IgD-negative memory B cell (primary cell): ENCODE measurements at regions not wholly inside any gene's neighbourhood (a gene's known extent, or its start where the extent isn't known, plus 50 kb on each side); places are given as distances from the start of the nearest gene placed in this dataset.

Experiments used
- H3K27ac Mint-ChIP-seq, 3 donors: one replicate each; pipeline ENCODE4 v1.8.0; 2020 to 2022; ENCODE audit warnings: mild to moderate bottlenecking in 3 of 3, mixed read lengths in 3 of 3, moderate library complexity in 1 of 3
- H3K27me3 Mint-ChIP-seq: one replicate; pipeline ENCODE4 v1.8.0; 2021; ENCODE audit warnings: mixed read lengths
- H3K36me3 Mint-ChIP-seq: one replicate; pipeline ENCODE4 v1.8.0; 2020; ENCODE audit warnings: mild to moderate bottlenecking, mixed read lengths
- H3K4me1 Mint-ChIP-seq, 3 donors: one replicate each; pipeline ENCODE4 v1.8.0; 2020 to 2022; ENCODE audit warnings: mixed read lengths in 3 of 3, mild to moderate bottlenecking in 1 of 3
- H3K4me3 Mint-ChIP-seq, 4 donors: one replicate each; pipeline ENCODE4 v1.8.0; 2020 to 2022; ENCODE audit warnings: mild to moderate bottlenecking in 4 of 4, mixed read lengths in 4 of 4, moderate library complexity in 3 of 4
- H3K9me3 Mint-ChIP-seq, 3 donors: one replicate each; pipeline ENCODE4 v1.8.0; 2020 to 2021; ENCODE audit warnings: mixed read lengths in 3 of 3, mild to moderate bottlenecking in 1 of 3

- Mint-ChIP-seq H3K27ac (no peak overlapping the region), H3K4me1 (no peaks in the 10 kb centered on the region), H3K27me3 (peaks cover 2% of the 10 kb centered on the region)
These were observed 203.7 kb upstream of the TUT7 start for GRCh38 chr9:86557918-86558317.

DNA sequence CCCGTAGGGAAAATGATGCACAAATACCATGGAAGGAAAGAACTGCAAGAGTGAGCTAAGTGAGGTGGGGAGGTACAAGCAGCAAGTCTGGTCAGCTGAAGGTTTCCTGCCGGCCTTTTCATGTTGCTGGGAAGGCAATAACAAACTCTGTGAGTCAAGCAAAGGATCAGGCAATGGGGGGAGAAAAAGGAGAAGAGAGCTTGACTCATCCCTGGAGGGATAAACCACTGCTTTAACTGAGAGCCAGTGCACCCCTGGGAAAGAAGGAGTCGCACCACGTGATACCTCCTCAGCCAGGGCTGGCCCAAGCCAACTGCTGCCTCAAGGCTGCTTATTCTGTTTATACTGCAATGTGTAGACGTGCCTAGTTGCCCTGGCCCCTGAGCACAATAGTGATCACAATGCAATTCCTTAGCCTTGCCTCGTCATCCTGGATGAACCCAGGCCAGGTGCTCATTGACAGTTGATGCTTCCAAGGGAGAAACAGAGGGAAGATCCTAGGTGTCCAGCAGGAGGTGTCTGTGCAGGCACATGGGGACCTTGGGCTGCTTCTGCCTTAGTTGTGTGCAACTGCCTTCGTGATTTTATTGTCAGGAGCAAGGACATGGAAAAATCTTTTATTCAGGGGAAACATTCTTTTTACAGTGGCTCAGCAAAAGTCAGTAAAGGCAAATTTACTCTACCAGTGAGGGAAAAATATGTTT lies 203.0 kb upstream of the TUT7 start:
- H3K27ac Mint-ChIP-seq = no peak overlapping the region

More at GRCh38 chr9:86557918-86558317, 203.7 kb upstream of the TUT7 start:
- no peaks in the 10 kb centered on the region for H3K36me3 Mint-ChIP-seq
- H3K9me3 Mint-ChIP-seq = peaks cover 2 to 3% (median 3%) of the 10 kb centered on the region in 3 donors
- H3K4me3 Mint-ChIP-seq = no peak overlapping the region

GRCh38 chr9:86555661-86556060 lies 201.5 kb upstream of the TUT7 start:
- Mint-ChIP-seq H3K9me3 (peaks cover 0 to 6% (median 3%) of the 10 kb centered on the region in 3 donors), H3K4me3 (no peak overlapping the region), H3K36me3 (no peaks in the 10 kb centered on the region), H3K27me3 (peaks cover 2% of the 10 kb centered on the region), H3K4me1 (no peaks in the 10 kb centered on the region), H3K27ac (no peak overlapping the region)

More for the DNA sequence above, 203.0 kb upstream of the TUT7 start:
- Mint-ChIP-seq H3K27me3 (peaks cover 2% of the 10 kb centered on the region), H3K9me3 (peaks cover 0 to 6% (median 3%) of the 10 kb centered on the region in 3 donors), H3K4me3 (no peak overlapping the region), H3K36me3 (no peaks in the 10 kb centered on the region), H3K4me1 (no peaks in the 10 kb centered on the region)

DNA sequence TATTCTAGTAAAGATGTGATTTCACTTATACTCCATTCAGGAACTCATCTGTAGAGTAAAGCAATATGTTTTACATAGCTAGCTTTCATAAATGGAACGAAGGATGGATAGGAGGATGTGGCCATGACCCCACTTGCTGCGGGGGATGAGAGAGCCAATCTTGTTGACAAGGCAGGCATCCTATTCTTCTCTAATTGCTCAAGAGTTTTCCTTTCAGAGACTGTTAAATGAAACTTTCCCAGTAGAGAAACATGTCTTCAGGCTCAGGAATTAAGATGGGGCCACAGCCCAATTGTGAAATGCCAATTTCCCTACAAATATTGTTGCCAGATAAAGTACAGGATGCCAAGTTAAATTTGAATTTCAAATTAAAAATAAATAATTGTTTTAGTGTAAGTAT lies 196.2 kb upstream of the TUT7 start:
- H3K27ac Mint-ChIP-seq = no peak overlapping the region
- H3K4me1 Mint-ChIP-seq = no peaks in the 10 kb centered on the region
- H3K9me3 Mint-ChIP-seq = peaks cover 1 to 6% (median 2%) of the 10 kb centered on the region in 3 donors
- peaks cover 2% of the 10 kb centered on the region for H3K36me3 Mint-ChIP-seq
- no peak overlapping the region for H3K4me3 Mint-ChIP-seq
- peaks cover 8% of the 10 kb centered on the region for H3K27me3 Mint-ChIP-seq

GRCh38 chr9:86549920-86550319 lies 195.7 kb upstream of the TUT7 start:
- Mint-ChIP-seq H3K27ac (no peak overlapping the region), H3K4me3 (no peak overlapping the region), H3K9me3 (peaks cover 1 to 6% (median 2%) of the 10 kb centered on the region in 3 donors), H3K36me3 (peaks cover 2% of the 10 kb centered on the region), H3K4me1 (no peaks in the 10 kb centered on the region), H3K27me3 (peaks cover 8% of the 10 kb centered on the region)

DNA sequence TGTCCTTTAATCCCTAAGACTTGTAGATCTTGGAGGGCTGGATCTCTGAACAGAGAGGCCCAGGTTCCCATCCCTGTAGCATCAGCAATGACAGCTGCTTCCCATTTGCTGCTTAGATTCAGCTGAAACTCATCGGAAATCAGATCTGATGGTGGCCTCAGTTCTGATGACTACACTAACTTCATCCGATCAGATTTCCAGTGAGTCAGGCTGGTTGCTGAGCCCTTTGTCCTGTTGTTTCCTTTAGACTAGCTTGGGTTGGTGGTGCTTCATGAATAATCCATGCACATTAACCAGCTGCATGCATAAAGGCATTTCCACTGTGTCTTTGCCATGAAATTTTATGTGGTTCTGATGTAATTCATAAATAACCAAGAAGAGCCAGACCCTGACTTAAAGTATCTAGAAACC lies 195.2 kb upstream of the TUT7 start:
- Mint-ChIP-seq H3K36me3 (peaks cover 2% of the 10 kb centered on the region), H3K9me3 (peaks cover under 1 to 6% (median 2%) of the 10 kb centered on the region in 3 donors), H3K27me3 (peaks cover 8% of the 10 kb centered on the region), H3K4me3 (no peak overlapping the region), H3K27ac (no peak overlapping the region), H3K4me1 (no peaks in the 10 kb centered on the region)

DNA sequence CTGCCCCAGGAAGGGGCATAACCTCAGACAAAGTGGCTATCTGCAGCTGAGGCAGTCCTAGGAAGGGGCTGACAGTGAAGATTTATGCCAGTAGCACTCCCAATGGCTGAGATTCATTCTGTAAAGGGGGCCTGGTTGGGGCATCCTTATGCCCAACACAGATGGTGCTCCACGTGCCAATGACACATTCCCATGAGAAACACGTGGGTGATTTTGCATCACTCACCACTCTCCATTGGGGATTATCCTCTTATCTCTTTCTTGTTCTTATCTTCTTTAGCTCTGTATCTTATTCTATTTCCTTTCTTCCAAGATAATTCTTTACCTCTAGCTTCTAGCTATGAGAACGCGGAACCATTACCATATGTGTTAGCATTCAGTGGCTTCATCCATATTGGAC lies 194.0 kb upstream of the TUT7 start:
- Mint-ChIP-seq H3K4me3 (no peak overlapping the region), H3K9me3 (peaks cover 0 to 6% (median 2%) of the 10 kb centered on the region in 3 donors), H3K27ac (no peak overlapping the region), H3K27me3 (peaks cover 8% of the 10 kb centered on the region), H3K4me1 (no peaks in the 10 kb centered on the region), H3K36me3 (peaks cover 2% of the 10 kb centered on the region)

DNA sequence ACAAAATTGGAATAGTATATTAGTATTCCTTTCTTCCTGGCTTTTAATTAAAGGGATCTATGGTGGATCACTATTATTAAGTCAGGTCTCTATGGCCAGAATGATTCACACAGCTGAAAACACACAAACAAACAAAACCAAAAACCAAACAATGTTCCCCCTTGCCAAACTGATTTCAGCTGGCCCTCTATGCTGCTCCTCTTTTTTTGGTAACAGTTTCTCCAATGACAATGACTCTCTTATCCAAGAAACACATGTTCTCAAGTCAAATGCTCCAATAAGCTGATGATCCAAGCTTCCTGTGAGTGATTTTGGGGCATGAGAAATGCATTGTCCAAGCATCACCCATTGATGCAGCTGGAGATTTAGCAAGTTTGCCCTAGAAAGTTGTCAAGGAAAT lies 193.4 kb upstream of the TUT7 start:
- Mint-ChIP-seq H3K27ac (no peak overlapping the region), H3K27me3 (peaks cover 6% of the 10 kb centered on the region), H3K4me3 (no peak overlapping the region), H3K4me1 (no peaks in the 10 kb centered on the region), H3K36me3 (peaks cover 2% of the 10 kb centered on the region), H3K9me3 (peaks cover 0 to 2% (median 0%) of the 10 kb centered on the region in 3 donors)

- peaks cover 0 to 2% (median 0%) of the 10 kb centered on the region in 3 donors for H3K9me3 Mint-ChIP-seq
- H3K27ac Mint-ChIP-seq = peak overlapping the region in 1 of 3 donors; percentile 1
- peaks cover 2% of the 10 kb centered on the region for H3K36me3 Mint-ChIP-seq
- H3K4me3 Mint-ChIP-seq = no peak overlapping the region
- H3K27me3 Mint-ChIP-seq = peaks cover 6% of the 10 kb centered on the region
- no peaks in the 10 kb centered on the region for H3K4me1 Mint-ChIP-seq
These were observed 192.5 kb upstream of the TUT7 start for GRCh38 chr9:86546712-86547111.

DNA sequence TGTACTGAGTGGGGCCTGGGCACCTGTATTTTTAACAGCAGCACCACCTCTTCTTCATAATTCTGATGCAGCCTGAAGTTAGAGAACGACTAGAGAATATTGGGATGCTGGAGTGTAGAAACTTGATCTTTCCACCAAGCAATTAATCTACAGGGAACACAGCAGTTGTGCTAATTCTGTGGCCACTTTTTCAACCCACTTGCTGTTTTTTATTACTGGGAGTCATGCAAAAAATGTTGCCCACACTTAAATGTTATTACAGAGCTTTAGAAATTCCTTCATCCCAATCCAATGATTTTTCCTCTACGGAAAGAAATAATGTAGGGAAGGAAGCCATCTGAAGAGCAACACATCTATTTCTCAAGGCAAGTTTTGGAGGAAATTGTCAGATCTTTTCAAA lies 190.9 kb upstream of the TUT7 start:
- Mint-ChIP-seq H3K4me1 (no peaks in the 10 kb centered on the region), H3K27me3 (peaks cover 6% of the 10 kb centered on the region), H3K9me3 (no peaks in the 10 kb centered on the region), H3K27ac (no peak overlapping the region), H3K4me3 (no peak overlapping the region), H3K36me3 (peaks cover 2% of the 10 kb centered on the region)

GRCh38 chr9:86541014-86541570 lies 186.9 kb upstream of the TUT7 start:
- H3K4me1 Mint-ChIP-seq = no peaks in the 10 kb centered on the region
- no peak overlapping the region for H3K4me3 Mint-ChIP-seq
- peaks cover 0 to 3% (median 0%) of the 10 kb centered on the region in 3 donors for H3K9me3 Mint-ChIP-seq
- H3K27me3 Mint-ChIP-seq = no peaks in the 10 kb centered on the region
- H3K27ac Mint-ChIP-seq = no peak overlapping the region
- no peaks in the 10 kb centered on the region for H3K36me3 Mint-ChIP-seq

DNA sequence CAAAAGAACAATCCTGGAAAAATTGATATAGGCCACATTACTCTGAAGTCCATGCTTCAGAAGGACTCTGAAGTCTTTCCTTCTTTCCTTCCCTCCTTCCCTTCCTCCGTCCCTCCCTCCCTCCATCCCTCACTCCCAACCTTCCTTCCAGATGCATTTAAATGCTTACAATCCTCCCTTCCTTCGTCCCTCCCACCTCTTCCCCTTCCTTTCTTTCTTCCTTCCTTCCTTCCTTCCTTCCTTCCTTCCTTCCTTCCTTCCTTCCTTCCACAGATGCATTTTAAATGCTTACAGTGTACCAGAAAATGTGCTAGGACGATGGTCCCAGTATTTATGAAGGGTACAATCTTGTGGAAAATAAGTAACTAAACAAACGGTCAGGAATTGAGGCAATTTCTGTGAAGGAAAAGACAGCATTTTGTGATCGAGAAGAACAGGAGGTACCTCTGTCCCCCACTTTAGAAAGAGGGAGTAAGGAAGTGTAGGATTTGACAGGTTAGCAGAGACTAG lies 181.3 kb upstream of the TUT7 start:
- peaks cover 0 to 6% (median 0%) of the 10 kb centered on the region in 3 donors for H3K9me3 Mint-ChIP-seq
- H3K4me1 Mint-ChIP-seq = no peaks in the 10 kb centered on the region
- H3K27ac Mint-ChIP-seq = no peak overlapping the region
- H3K27me3 Mint-ChIP-seq = peaks cover 1% of the 10 kb centered on the region
- peaks cover 2% of the 10 kb centered on the region for H3K36me3 Mint-ChIP-seq
- H3K4me3 Mint-ChIP-seq = no peak overlapping the region

GRCh38 chr9:86534572-86535258 lies 180.5 kb upstream of the TUT7 start:
- Mint-ChIP-seq H3K36me3 (peaks cover 2% of the 10 kb centered on the region), H3K27me3 (peaks cover 2% of the 10 kb centered on the region), H3K27ac (no peak overlapping the region), H3K4me1 (no peaks in the 10 kb centered on the region), H3K4me3 (no peak overlapping the region), H3K9me3 (peaks cover 0 to 6% (median 0%) of the 10 kb centered on the region in 3 donors)

DNA sequence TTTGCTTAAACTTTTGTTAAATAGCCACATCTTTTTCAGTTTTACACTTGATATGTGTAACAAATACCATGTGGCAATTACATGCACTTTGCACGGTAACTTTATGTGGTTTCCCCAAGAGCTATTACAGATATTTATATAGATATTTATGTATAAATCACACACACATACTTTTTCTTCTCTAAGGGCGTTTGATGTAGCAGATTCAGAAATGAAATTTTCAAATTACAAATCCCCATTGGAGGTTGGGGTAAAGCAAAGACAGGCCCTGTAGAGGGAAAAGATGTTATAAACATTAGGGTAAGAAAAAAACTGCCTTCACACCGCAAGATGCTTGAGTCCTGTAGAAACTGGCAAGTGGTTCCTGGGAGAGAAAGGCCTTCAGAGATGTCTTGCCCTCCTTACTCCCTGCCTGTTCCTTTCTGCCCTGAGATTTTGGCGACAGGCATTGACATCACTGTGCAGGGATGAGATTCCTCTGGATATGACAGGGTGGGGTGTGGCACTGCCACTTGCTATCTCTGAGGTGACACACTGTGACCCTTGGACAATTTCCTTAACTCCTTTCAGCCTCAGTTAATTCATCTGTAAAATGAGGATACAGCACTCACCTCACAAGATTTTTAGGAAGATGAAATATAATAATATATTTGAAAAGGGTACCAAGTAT lies 177.9 kb upstream of the TUT7 start:
- peaks cover 8% of the 10 kb centered on the region for H3K27me3 Mint-ChIP-seq
- H3K4me1 Mint-ChIP-seq = no peaks in the 10 kb centered on the region
- H3K4me3 Mint-ChIP-seq = no peak overlapping the region
- H3K9me3 Mint-ChIP-seq = peaks cover 0 to 6% (median 0%) of the 10 kb centered on the region in 3 donors
- no peak overlapping the region for H3K27ac Mint-ChIP-seq
- H3K36me3 Mint-ChIP-seq = peaks cover 2% of the 10 kb centered on the region
